IPS-20b (cell line): ENCODE measurements at regions not wholly inside any gene's neighbourhood (a gene's known extent, or its start where the extent isn't known, plus 50 kb on each side); places are given as distances from the start of the nearest gene placed in this dataset.

Source experiments
- H3K27ac ChIP-seq: one replicate; pipeline ENCODE4 v1.5.1; 2013; ENCODE audit warnings: low read length
- H3K27me3 ChIP-seq: 2 replicates; pipeline ENCODE4 v1.6.1; 2013; ENCODE audit warnings: mild to moderate bottlenecking, low read length, inconsistent platforms; ENCODE audit not compliant: insufficient read depth
- H3K36me3 ChIP-seq: 2 replicates; pipeline ENCODE4 v1.6.1; 2013; ENCODE audit warnings: low read depth, mild to moderate bottlenecking, inconsistent platforms, low read length, moderate library complexity; ENCODE audit not compliant: insufficient read depth
- H3K4me1 ChIP-seq: 2 replicates; pipeline ENCODE4 v1.6.1; 2013; ENCODE audit warnings: mild to moderate bottlenecking, control low read depth, inconsistent platforms, low read length, moderate library complexity; ENCODE audit not compliant: insufficient read depth
- H3K4me3 ChIP-seq: 2 replicates; pipeline ENCODE4 v1.5.1; 2013; ENCODE audit warnings: mild to moderate bottlenecking, low read length, inconsistent platforms
- H3K9ac ChIP-seq: 2 replicates; pipeline ENCODE4 v1.6.1; 2013; ENCODE audit warnings: low read depth, mild to moderate bottlenecking, inconsistent platforms, low read length, moderate library complexity
- H3K9me3 ChIP-seq: 2 replicates; pipeline ENCODE4 v1.6.1; 2013; ENCODE audit warnings: mild to moderate bottlenecking, low read depth, low read length, inconsistent platforms; ENCODE audit not compliant: insufficient read depth

DNA sequence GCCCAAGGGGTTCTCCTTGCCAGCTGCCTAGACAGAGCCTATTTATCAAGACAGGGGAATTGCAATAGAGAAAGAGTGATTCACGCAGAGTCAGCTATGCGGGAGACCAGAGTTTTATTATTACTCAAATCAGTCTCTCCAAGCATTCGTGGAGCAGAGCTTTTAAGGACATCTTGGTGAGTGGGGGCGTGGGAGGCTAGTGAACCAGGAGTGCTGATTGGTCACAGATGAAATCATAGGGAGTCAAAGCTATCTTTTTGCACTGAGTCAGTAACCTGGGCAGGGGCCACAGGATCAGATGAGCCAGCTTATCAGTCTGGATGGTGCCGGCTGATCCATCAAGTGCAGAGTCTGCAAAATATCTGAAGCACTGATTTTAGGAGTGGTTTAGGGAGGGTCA lies 64.8 kb upstream of the MRPS6 start:
- Histone ChIP-seq H3K27ac (no peak overlapping the region), H3K36me3 (no peaks in the 10 kb centered on the region), H3K4me3 (no peak overlapping the region), H3K9ac (no peak overlapping the region), H3K9me3 (peaks cover 4% of the 10 kb centered on the region; the same call in 1 of the 2 replicates), H3K4me1 (peaks cover 6% of the 10 kb centered on the region; the same call in 1 of the 2 replicates), H3K27me3 (no peaks in the 10 kb centered on the region)

DNA sequence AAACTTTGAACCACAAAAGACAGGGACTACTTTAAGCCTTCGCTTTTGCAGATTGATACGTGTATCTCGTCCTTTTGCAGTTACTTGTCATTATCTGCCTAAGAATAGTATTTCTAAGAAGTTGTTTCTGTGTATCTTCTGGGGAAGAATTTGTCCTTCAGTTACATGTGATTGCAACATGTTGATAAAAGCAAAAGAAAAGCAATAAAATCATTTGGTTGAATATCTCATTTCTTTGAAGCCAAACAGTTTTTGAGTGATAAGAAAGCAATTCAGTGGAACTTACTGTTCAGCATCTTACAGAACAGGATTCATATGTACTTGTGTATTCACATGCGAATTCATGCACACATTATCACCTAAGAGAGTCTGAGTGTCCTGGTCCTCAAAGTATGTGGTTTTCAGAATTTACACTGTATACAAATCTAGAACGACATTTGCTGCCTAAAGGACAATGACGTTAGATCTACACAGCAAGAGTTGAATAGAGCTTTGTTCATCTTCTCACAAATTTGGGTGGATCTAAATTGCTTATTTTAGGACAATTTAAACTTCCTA lies 66.7 kb upstream of the MRPS6 start:
- Histone ChIP-seq H3K27ac (no peak overlapping the region), H3K4me3 (no peak overlapping the region), H3K4me1 (peaks cover 6% of the 10 kb centered on the region; the same call in 1 of the 2 replicates), H3K9me3 (no peaks in the 10 kb centered on the region), H3K9ac (no peak overlapping the region), H3K36me3 (no peaks in the 10 kb centered on the region), H3K27me3 (no peaks in the 10 kb centered on the region)

DNA sequence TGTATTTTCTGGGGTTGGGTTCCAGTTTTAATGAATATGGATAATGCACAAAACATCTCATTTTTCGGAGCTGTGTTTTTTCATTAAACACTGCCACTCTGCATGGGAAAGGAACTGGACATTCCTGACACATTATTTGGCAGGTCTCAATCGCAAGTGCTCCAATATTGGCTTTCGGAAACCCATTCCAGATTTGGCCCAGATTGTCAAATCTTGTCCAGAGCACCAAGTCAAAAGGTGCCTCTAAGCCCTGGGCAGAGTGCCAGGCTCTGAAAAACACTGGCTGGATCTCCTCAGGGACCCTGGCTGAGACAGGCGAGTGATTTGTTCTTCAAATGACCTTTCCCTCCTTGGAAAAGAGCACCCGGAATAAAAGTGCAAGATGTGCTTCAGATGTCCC lies 68.4 kb upstream of the MRPS6 start:
- Histone ChIP-seq H3K27ac (no peak overlapping the region), H3K27me3 (no peaks in the 10 kb centered on the region), H3K9me3 (no peaks in the 10 kb centered on the region), H3K36me3 (no peaks in the 10 kb centered on the region), H3K4me3 (no peak overlapping the region), H3K9ac (no peak overlapping the region), H3K4me1 (peaks cover 6% of the 10 kb centered on the region; the same call in 1 of the 2 replicates)

DNA sequence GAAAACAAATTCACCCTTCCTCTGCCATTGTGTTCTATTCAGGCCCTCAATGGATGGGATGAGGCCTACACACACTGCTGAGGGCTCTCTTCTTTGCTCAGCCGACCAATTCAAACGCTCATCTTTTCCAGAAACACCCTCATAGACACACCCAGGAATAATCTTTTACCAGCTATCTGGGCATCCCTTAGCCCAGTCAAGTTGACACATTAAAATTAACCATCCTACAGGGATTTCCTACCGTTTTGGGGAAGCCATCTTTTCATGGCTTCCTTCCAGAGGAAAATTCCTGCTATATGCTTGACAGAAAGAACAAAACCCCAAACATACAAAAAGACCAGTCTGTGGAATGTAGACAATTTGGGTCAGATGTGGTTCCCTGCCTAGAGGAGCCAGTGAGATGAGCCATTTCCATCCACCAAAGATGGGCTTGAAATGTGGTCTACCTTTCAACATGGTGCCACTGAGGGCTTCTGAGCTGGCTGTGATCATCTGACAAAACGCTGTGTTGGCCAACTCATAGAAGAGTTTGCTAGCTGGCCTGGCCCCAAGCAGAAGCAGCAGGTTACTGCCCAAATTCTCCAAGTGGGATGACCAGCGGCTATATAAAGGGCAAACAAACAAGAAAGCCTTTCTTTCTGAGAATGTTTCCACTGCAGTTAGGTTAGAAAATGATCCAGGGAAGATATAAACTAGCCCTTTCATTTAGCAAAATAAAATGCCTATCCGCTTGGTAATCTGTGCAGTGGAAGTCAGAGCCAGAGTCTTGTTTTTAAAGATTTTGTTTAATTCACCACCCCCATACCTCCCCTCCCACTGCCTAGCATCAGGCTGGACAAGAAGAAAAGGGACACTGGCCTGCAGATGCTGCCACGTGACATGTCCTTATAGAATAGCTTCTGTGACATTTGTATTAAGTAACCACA lies 69.1 kb upstream of the MRPS6 start:
- peaks cover 4% of the 10 kb centered on the region; the same call in 1 of the 2 replicates for H3K4me1 ChIP-seq
- no peak overlapping the region for H3K9ac ChIP-seq
- no peak overlapping the region for H3K4me3 ChIP-seq
- H3K27me3 ChIP-seq: no peaks in the 10 kb centered on the region
- H3K36me3 ChIP-seq: no peaks in the 10 kb centered on the region
- H3K9me3 ChIP-seq: no peaks in the 10 kb centered on the region
- no peak overlapping the region for H3K27ac ChIP-seq

DNA sequence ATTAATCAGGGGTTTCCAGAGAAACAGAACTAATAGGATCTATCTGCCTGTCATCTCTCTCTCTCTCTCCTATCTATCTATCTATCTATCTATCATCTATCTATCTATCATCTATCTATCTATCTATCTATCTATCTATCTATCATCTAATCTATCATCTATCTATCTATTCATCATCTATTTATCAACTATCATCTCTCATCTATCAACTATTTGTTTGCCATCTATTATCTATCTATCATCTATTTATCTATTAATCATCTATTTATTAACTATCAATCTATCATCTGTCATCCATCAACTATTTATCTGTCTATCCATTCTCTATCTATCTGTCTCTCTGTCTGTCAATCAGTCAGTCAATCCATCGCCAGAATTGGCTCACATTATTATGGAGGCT lies 70.0 kb upstream of the MRPS6 start:
- Histone ChIP-seq H3K9ac (no peak overlapping the region), H3K36me3 (no peaks in the 10 kb centered on the region), H3K9me3 (no peaks in the 10 kb centered on the region), H3K4me3 (no peak overlapping the region), H3K4me1 (no peaks in the 10 kb centered on the region), H3K27me3 (no peaks in the 10 kb centered on the region), H3K27ac (no peak overlapping the region)

DNA sequence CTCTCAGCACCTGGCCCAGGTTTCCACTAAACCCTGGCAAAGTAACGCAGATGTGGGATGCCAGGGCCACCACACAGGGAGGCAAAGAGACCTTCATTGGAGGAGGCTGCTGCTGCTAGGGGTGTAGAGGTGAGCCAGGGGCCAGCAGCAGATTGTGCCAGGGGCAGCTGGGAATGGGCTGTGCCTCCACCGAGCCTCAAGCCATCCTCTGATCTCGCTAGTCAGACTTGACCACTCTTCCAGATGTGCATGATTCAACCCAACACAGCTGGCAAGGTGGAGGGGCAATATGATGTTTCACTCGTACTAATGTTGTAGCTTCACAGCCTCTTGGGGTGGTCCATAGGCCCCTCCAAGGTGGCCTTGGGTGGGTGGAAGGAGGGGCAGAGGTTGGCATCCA lies 73.0 kb upstream of the MRPS6 start:
- Histone ChIP-seq H3K27ac (no peak overlapping the region), H3K9ac (no peak overlapping the region), H3K4me1 (no peaks in the 10 kb centered on the region), H3K36me3 (no peaks in the 10 kb centered on the region), H3K9me3 (no peaks in the 10 kb centered on the region), H3K4me3 (no peak overlapping the region), H3K27me3 (no peaks in the 10 kb centered on the region)

DNA sequence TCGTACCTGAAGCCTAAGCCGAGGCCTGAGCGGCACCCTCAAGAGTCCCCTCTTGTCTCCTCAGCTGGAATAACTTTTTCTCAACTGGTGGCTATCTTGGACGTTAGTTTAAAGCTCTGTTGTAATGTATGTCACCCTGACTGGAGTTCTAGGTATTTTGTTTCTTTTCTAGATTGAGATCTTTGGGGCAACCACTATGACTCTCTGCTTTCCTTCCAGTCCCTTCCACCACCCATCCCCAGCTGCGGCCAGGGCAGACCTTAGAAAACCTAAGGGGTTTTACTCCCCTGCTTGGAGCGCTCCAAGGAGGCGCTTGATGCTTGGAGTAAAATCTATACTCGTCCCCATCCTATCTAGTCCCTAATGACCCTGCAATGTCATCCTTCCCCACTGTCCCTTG lies 74.6 kb upstream of the MRPS6 start:
- no peaks in the 10 kb centered on the region for H3K9me3 ChIP-seq
- no peaks in the 10 kb centered on the region for H3K36me3 ChIP-seq
- H3K4me3 ChIP-seq: no peak overlapping the region
- H3K9ac ChIP-seq: no peak overlapping the region
- H3K27me3 ChIP-seq: no peaks in the 10 kb centered on the region
- no peak overlapping the region for H3K27ac ChIP-seq
- no peaks in the 10 kb centered on the region for H3K4me1 ChIP-seq

DNA sequence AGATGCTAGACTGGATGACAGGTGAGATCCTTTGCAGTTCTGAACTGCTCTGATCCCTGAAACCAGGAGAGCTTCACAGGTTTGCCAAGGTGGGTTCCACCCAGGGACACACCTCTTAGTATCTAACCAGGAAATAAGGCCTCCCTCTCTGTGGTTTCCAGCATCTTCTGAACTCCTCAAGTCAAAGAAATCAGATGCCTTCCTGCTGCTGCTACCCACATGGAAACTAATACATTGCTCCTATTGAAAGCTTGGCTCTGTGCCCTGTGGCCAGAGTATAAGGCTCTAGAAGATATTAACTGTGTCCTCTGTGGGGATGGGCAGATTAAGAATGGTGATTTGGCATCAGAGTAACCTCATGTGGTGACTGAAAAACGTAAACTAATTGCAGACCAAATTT lies 75.0 kb upstream of the MRPS6 start:
- Histone ChIP-seq H3K36me3 (no peaks in the 10 kb centered on the region), H3K4me1 (no peaks in the 10 kb centered on the region), H3K27ac (no peak overlapping the region), H3K9me3 (no peaks in the 10 kb centered on the region), H3K9ac (no peak overlapping the region), H3K27me3 (no peaks in the 10 kb centered on the region), H3K4me3 (no peak overlapping the region)

DNA sequence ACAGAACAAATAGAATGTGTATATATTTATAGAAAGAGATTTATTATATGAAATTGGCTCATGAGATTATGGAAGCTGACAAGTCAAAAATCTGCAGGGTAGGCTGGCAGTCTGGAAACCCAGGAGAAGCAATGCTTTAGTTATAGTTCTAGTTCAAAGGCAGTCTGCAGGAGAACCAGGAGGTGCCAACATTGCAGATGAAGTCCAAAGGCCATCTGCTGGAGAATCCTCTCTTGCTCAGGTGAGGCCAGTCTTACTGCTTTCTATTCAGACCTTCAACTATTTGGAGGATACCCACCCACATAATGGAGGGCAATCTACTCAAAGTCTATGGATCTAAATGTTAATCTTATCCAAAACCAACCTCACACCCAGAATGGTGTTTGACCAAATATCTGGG lies 75.9 kb upstream of the MRPS6 start:
- no peaks in the 10 kb centered on the region for H3K9me3 ChIP-seq
- no peak overlapping the region for H3K9ac ChIP-seq
- no peaks in the 10 kb centered on the region for H3K27me3 ChIP-seq
- H3K27ac ChIP-seq: no peak overlapping the region
- no peaks in the 10 kb centered on the region for H3K4me1 ChIP-seq
- H3K4me3 ChIP-seq: no peak overlapping the region
- no peaks in the 10 kb centered on the region for H3K36me3 ChIP-seq

DNA sequence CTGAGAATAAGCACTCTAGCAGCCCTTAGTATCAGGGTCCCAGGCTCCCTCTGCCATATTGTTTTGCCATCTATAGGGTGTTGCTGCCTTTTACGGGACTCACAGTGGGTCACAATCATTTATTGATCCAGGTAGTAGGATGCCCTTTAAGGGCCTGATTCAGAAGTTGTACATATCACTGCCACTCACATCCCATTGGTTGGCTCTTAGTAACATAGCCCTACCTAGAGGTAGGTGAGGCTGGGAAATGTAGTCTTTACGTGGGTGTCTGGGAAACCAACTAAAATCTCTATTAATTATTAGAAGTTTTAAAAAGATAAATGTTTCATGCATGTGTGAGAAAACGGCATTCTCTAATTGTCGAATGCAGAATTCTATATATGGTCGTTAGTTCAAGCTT lies 78.8 kb upstream of the ATP5PO start:
- H3K4me1 ChIP-seq: no peaks in the 10 kb centered on the region; the same call in 1 of the 2 replicates
- H3K9me3 ChIP-seq: no peaks in the 10 kb centered on the region
- H3K36me3 ChIP-seq: no peaks in the 10 kb centered on the region
- H3K4me3 ChIP-seq: no peak overlapping the region
- H3K27ac ChIP-seq: no peak overlapping the region
- H3K9ac ChIP-seq: no peak overlapping the region
- no peaks in the 10 kb centered on the region for H3K27me3 ChIP-seq

DNA sequence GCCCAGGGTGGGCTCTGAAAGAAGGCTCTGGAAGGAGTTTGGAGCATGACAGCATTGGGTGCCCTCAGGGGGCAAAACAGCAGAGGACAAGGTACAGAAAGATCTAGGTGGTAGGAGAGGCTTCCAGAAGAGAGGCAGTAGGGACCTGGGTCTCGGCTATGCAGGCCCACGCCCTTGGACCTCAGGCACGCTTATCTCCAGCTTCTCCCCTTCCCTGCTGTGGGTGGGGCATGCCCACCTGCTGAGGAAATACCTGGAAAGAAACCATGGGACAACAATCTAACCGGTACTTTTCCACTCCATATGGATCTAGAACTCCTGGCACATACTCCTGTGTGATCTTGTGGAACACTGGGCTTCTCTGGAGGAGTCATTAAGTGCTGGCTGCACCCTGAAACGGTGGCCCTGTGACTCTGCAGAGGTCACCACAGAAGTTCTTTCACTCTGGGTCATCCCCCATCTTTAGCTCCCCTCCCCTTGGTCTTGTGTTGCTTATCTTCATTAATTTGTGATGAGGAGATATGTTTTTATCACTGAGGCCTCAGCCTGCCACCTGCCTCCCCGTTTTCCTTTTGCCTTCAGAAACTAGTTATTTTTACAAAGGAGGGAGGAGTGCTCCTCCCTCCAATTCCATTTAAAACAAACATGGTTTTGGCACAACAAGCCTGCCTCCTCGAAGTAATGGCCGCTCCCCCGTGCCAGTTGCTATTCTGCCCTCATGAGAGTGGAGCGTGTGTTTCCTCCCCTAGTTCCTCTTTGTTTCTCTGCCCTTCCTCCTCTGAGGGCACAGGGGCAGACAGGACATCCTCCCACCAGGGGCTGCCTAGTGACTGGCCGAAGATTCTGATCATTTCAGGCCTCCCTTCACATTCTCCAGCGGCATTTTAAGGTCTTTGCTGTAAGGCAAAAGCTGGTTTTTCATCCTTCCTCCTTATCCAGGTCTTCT lies 78.0 kb upstream of the ATP5PO start:
- Histone ChIP-seq H3K4me3 (no peak overlapping the region), H3K9me3 (no peaks in the 10 kb centered on the region), H3K36me3 (no peaks in the 10 kb centered on the region), H3K9ac (no peak overlapping the region), H3K27me3 (no peaks in the 10 kb centered on the region), H3K27ac (no peak overlapping the region), H3K4me1 (no peaks in the 10 kb centered on the region; the same call in 1 of the 2 replicates)
